ENCODE measurements at regions not wholly inside any gene's neighbourhood (a gene's known extent, or its start where the extent isn't known, plus 50 kb on each side); places are given as distances from the start of the nearest gene placed in this dataset.

DNA sequence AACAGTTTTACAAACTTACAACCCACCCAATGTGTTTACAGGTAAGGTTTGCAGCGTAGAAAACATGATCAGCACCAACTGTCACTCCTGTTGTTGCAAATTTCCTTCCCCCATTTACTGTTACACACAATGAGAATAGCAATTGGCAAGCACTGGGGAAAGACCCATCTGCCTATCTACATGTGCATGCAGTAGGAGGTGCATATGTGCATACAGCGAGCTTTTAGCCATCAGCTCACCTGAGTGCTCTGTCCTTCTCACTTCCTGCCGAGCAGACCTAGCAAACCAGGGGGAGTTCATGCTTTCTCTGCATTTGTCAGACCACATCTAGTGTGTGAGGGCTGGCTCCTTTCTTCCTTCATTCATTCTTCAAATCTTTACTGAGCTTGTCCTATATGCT is 49.9 kb upstream of the ARL4C start:
- TF ChIP-seq CTCF (IDR thresholded peaks at IDR 0.05; ENCODE audit: control extremely low read depth in 1 of 3, insufficient read depth in 1 of 3, low read depth in 1 of 3, low read length in 3 of 3) (no peak), GABPA (IDR thresholded peaks at IDR 0.05; ENCODE audit: borderline replicate concordance, insufficient read depth, low read length) (no peak), ATF2 (IDR thresholded peaks at IDR 0.05; ENCODE audit: low read length) (no peak), CHD2 (IDR thresholded peaks at IDR 0.05; ENCODE audit: low read length) (no peak), TAF1 (IDR thresholded peaks at IDR 0.05; ENCODE audit: low read depth, low read length) (no peak), EZH2 (IDR thresholded peaks at IDR 0.05; ENCODE audit: low read depth, low read length, severe bottlenecking) (no peak)
